ENCODE measurements at regions not wholly inside any gene's neighbourhood (a gene's known extent, or its start where the extent isn't known, plus 50 kb on each side); places are given as distances from the start of the nearest gene placed in this dataset.

DNA sequence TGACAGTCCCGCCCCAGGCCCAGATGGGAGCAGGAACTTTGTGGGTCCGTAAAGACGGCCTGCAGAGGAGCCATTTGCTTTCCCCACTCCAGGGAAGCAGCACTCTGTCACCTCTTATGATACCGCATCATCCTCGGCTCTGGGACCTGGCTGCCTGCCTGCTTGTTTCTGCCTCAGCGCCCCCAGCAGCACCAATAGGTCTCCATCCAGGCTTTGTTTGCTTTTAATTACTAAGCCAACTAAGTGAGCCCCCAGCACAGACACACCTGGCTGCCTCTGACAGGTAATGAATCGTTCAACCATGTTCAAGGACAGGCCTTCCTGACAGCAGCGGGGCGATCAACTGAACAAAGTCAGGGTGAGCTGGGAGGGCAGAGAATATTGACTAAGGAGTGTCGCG lies 141.4 kb downstream of the C5orf15 start:
- no peaks in the 10 kb centered on the region for H3K4me1 ChIP-seq (ENCODE audit: control insufficient read depth, insufficient read depth, low read length)
- no peaks in the 10 kb centered on the region for H3K36me3 ChIP-seq (ENCODE audit: insufficient read depth, low read length)

DNA sequence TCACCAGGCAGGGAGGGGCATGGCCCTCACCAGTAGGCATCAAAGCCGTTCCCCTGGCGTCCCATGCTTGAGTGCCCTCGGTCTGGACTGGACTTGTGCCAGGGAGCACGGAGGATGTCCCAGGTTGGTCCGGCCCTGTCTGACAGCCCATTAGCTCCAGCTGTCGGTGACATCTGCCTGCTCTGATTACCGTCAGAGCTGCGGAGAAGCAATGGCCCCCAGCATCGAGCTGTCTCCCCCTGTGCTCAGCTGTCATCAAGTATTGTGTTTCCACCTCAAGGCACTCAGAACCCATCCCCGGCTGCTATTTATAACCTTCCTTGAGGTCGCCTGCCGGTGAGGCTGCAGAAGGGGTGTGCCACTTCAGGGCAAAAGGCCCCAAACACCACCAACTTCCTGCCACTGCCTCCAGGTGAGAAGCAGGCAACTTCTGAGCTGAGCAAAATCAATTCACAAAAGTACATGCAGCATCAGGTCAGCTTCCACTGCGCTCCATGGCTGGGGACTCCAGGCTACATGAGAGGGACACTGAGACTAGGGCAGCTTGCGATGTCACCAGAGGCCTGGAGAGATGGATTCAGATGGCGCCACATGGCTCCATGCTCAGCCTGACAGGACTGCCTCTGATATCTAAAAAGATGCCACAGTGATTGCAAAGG lies 142.7 kb downstream of the C5orf15 start:
- Histone ChIP-seq H3K36me3 (ENCODE audit: insufficient read depth, low read length) (no peaks in the 10 kb centered on the region), H3K27me3 (ENCODE audit: control insufficient read depth, insufficient read depth, low read length) (peaks cover 43% of the 10 kb centered on the region), H3K9ac (ENCODE audit: low read depth, low read length) (no peak overlapping the region), H3K4me1 (ENCODE audit: control insufficient read depth, insufficient read depth, low read length) (no peaks in the 10 kb centered on the region), H3K4me2 (ENCODE audit: low read length) (no peak overlapping the region), H3K4me3 (ENCODE audit: low read length) (no peak overlapping the region), H3K9me3 (replicated peaks; ENCODE audit: low read length) (no peaks in the 10 kb centered on the region)

More for the DNA sequence above, 141.4 kb downstream of the C5orf15 start:
- H3K9ac ChIP-seq (ENCODE audit: low read depth, low read length): no peak overlapping the region
- no peak overlapping the region for H3K4me2 ChIP-seq (ENCODE audit: low read length)
- H3K9me3 ChIP-seq (replicated peaks; ENCODE audit: low read length): no peaks in the 10 kb centered on the region
- H3K4me3 ChIP-seq (ENCODE audit: low read length): no peak overlapping the region
- H3K27me3 ChIP-seq (ENCODE audit: control insufficient read depth, insufficient read depth, low read length): peaks cover 31% of the 10 kb centered on the region

DNA sequence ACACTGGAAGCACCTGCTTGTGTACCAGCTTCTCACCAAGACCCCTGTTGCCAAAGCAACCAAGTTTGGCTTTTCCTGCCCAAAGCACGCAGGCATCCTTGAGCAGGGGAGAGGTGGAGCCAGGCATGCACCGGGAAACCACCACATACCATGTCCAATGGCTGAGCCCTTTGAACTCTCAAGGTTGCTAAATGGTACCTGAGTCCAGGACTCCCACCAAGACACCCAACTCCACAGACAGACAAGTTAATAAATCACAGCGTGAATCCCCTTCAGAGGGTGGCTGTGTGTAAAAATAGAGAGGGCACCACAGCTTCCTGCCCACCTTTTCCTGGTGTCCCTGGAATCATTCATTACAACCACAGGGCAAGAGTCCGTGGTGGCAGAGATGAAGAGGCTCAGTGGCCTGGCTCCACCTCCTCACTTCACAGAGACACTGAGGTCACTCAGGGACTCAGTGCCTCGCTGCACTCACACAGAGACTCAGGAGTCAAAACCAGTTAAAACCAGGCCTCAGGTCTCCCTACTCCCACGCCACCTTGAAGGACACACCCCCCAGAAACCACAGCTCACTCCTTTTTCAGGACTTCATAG lies 143.7 kb downstream of the C5orf15 start:
- Histone ChIP-seq H3K27me3 (ENCODE audit: control insufficient read depth, insufficient read depth, low read length) (peaks cover 53% of the 10 kb centered on the region), H3K9ac (ENCODE audit: low read depth, low read length) (no peak overlapping the region), H3K4me2 (ENCODE audit: low read length) (no peak overlapping the region), H3K4me3 (ENCODE audit: low read length) (no peak overlapping the region), H3K4me1 (ENCODE audit: control insufficient read depth, insufficient read depth, low read length) (no peaks in the 10 kb centered on the region), H3K9me3 (replicated peaks; ENCODE audit: low read length) (no peaks in the 10 kb centered on the region), H3K36me3 (ENCODE audit: insufficient read depth, low read length) (no peaks in the 10 kb centered on the region)

DNA sequence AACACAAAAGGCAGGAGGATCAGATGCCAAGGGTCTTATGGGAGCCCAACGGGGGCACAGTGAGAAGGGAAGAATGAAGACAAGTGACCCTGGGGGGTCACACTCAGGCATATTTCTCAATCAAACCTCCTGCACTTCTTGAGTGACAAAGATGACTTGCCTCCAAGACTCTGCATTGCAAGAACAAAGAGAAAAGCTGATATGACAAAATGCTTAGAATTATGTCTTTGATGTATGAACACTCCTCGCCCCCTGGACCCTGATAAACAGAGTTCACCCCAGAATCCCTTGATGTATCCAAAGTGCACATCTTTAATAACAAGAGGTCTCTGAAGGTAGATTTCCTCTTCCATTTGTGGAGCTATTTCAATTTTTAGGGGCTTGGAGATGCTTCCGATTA lies 146.5 kb downstream of the C5orf15 start:
- no peak overlapping the region for H3K9ac ChIP-seq (ENCODE audit: low read depth, low read length)
- H3K27me3 ChIP-seq (ENCODE audit: control insufficient read depth, insufficient read depth, low read length): peaks cover 72% of the 10 kb centered on the region
- no peak overlapping the region for H3K4me2 ChIP-seq (ENCODE audit: low read length)
- no peaks in the 10 kb centered on the region for H3K36me3 ChIP-seq (ENCODE audit: insufficient read depth, low read length)
- H3K9me3 ChIP-seq (replicated peaks; ENCODE audit: low read length): no peaks in the 10 kb centered on the region
- no peaks in the 10 kb centered on the region for H3K4me1 ChIP-seq (ENCODE audit: control insufficient read depth, insufficient read depth, low read length)
- no peak overlapping the region for H3K4me3 ChIP-seq (ENCODE audit: low read length)

DNA sequence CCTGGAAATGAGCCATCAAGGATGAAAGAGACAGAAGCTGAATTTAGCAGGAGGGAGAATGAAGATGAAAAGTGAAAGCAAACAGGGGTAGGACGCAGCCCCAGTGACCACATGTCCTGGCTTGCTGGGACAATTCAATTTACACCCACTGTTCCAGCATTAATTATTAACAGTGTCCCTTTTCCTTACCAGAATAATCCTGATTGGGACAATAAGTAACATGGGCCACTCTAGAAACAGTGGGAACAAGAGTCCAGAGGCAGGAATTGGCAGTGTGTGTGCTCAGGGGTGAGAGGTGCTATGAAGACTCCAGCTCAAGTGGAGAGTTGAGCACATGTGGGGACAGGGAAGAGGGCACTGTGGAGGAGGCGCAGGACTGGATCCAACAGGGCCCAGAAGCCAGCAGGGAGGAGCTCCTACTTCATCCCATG lies 147.1 kb downstream of the C5orf15 start:
- H3K4me2 ChIP-seq (ENCODE audit: low read length): no peak overlapping the region
- H3K36me3 ChIP-seq (ENCODE audit: insufficient read depth, low read length): no peaks in the 10 kb centered on the region
- peaks cover 73% of the 10 kb centered on the region for H3K27me3 ChIP-seq (ENCODE audit: control insufficient read depth, insufficient read depth, low read length)
- H3K9me3 ChIP-seq (replicated peaks; ENCODE audit: low read length): no peaks in the 10 kb centered on the region
- H3K4me1 ChIP-seq (ENCODE audit: control insufficient read depth, insufficient read depth, low read length): no peaks in the 10 kb centered on the region
- no peak overlapping the region for H3K9ac ChIP-seq (ENCODE audit: low read depth, low read length)
- H3K4me3 ChIP-seq (ENCODE audit: low read length): no peak overlapping the region

DNA sequence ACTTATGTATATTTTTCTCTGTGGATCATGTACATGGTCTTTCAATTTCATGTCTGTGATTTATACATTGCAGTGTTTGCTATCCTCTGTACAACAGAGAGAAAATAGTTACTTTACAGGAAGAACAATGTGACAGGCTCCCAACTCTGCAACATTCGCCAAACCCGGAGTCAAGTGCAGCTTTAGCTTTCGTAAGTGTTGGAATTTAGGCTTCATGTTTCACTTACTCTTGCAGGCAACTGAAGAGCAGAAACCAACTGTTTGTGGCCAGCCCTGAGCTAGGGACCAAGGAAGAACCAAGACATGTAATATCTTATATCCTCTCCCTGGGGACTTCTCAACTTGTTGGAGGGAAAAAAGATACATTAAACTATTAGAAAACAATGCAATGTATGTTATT lies 147.9 kb downstream of the C5orf15 start:
- Histone ChIP-seq H3K9me3 (replicated peaks; ENCODE audit: low read length) (no peaks in the 10 kb centered on the region), H3K4me3 (ENCODE audit: low read length) (no peak overlapping the region), H3K36me3 (ENCODE audit: insufficient read depth, low read length) (no peaks in the 10 kb centered on the region), H3K4me1 (ENCODE audit: control insufficient read depth, insufficient read depth, low read length) (no peaks in the 10 kb centered on the region), H3K9ac (ENCODE audit: low read depth, low read length) (no peak overlapping the region), H3K4me2 (ENCODE audit: low read length) (no peak overlapping the region), H3K27me3 (ENCODE audit: control insufficient read depth, insufficient read depth, low read length) (peaks cover 73% of the 10 kb centered on the region)

DNA sequence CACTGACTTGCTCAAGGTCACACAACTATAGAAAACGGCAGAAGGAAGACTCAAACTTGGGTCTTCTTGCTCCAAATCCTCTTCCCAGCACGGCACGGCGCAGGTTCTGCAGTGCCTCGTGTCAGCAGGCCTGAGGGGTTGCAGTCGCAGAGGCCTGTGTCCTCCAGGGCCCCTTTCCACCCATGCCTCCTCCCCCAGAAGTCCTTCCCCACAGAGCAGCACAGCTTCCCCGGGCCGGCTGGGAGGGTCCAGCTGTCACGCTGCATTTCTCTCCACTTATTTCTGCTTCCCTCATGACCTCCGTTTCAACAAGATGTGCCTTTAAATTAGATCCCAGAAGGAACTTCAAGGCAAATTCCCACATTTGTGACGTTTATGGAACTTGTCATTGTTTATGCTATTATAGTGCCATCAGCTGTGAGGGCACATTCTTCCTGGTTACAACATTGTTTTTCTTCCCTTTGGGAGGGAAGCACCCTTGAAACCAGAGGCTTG lies 148.4 kb downstream of the C5orf15 start:
- no peak overlapping the region for H3K4me3 ChIP-seq (ENCODE audit: low read length)

DNA sequence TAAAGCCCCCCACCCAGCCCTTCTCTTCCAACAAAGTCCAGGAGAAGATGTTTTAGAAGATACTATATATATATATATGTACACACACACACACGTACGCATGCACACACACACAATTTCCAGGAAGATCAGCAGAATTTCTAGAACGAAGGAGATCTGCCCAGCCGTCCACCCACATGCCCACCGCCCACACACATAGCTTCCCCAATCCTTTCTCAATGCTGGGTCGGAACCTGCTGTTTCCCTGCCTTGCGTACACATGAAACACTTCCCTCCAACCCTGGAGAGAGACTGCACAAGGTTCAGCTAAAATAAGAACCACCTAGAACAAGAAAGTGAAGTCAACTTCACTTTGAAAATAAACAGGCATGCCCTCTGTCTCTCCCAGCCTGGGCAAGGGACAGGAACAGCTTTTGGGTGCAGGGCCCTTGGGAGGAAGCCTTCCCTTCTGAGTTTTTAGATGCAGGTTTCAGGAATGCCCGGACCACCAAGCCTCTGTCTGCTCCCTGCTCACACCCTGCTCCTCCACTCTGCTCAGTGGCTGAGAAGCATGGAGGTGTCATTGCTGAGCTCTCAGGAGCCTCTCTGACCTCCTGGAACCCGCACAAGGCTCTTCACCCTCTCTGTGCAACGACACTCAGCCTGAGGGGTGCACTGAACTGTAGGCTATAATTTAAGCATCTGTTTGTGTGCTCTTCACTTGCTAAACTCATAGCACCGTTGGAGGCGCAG lies 149.4 kb downstream of the C5orf15 start:
- Histone ChIP-seq H3K9me3 (replicated peaks; ENCODE audit: low read length) (no peaks in the 10 kb centered on the region), H3K4me2 (ENCODE audit: low read length) (no peak overlapping the region), H3K36me3 (ENCODE audit: insufficient read depth, low read length) (no peaks in the 10 kb centered on the region), H3K4me3 (ENCODE audit: low read length) (no peak overlapping the region), H3K27me3 (ENCODE audit: control insufficient read depth, insufficient read depth, low read length) (peaks cover 78% of the 10 kb centered on the region), H3K4me1 (ENCODE audit: control insufficient read depth, insufficient read depth, low read length) (no peaks in the 10 kb centered on the region), H3K9ac (ENCODE audit: low read depth, low read length) (no peak overlapping the region)

More for the DNA sequence above, 148.4 kb downstream of the C5orf15 start:
- H3K4me1 ChIP-seq (ENCODE audit: control insufficient read depth, insufficient read depth, low read length): no peaks in the 10 kb centered on the region
- H3K27me3 ChIP-seq (ENCODE audit: control insufficient read depth, insufficient read depth, low read length): peaks cover 76% of the 10 kb centered on the region
- no peak overlapping the region for H3K4me2 ChIP-seq (ENCODE audit: low read length)
- no peaks in the 10 kb centered on the region for H3K36me3 ChIP-seq (ENCODE audit: insufficient read depth, low read length)
- no peak overlapping the region for H3K9ac ChIP-seq (ENCODE audit: low read depth, low read length)
- no peaks in the 10 kb centered on the region for H3K9me3 ChIP-seq (replicated peaks; ENCODE audit: low read length)

DNA sequence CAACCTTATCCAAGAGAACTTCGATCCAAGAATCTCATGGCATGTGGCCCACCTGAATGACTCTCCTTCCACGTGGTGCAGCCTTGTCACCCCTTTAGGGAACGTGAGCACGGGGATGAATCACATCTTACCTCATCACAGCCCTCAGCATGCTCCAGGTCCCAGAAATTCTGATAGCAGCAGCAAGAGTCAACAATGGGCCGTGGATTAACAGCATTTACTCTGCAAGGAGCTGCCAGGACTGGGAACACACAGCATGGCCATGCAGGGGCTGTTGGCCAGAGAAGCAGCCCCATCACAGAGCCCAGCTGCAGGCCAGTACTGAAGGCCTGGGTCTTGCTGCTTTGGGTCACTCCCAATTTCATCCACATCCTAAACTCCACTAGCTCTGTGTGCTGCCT lies 150.4 kb downstream of the C5orf15 start:
- Histone ChIP-seq H3K27me3 (ENCODE audit: control insufficient read depth, insufficient read depth, low read length) (peaks cover 77% of the 10 kb centered on the region), H3K9ac (ENCODE audit: low read depth, low read length) (no peak overlapping the region), H3K4me1 (ENCODE audit: control insufficient read depth, insufficient read depth, low read length) (no peaks in the 10 kb centered on the region), H3K4me2 (ENCODE audit: low read length) (no peak overlapping the region), H3K4me3 (ENCODE audit: low read length) (no peak overlapping the region), H3K36me3 (ENCODE audit: insufficient read depth, low read length) (no peaks in the 10 kb centered on the region), H3K9me3 (replicated peaks; ENCODE audit: low read length) (no peaks in the 10 kb centered on the region)

DNA sequence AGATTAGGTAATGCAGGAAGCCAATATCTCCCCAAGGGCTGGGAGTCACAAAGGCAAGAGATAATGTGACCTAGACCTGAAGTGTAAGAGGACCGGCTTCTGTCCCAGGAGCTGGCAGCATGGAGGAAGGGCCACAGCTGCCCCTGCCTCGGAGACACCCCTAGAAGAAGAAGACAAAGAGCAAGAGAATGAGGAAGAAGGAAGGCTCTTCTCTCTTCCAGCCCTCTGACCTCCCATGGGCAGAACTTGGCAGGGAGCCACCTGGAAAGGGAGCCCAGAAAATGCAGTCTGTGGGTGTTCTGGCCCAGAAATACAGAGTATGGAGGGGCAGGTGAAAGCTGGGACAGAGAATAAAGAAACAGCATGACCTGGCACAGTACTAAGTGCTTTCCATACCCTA lies 151.0 kb downstream of the C5orf15 start:
- H3K36me3 ChIP-seq (ENCODE audit: insufficient read depth, low read length): no peaks in the 10 kb centered on the region
- H3K27me3 ChIP-seq (ENCODE audit: control insufficient read depth, insufficient read depth, low read length): peaks cover 76% of the 10 kb centered on the region
- H3K9ac ChIP-seq (ENCODE audit: low read depth, low read length): no peak overlapping the region
- H3K4me1 ChIP-seq (ENCODE audit: control insufficient read depth, insufficient read depth, low read length): no peaks in the 10 kb centered on the region
- no peak overlapping the region for H3K4me3 ChIP-seq (ENCODE audit: low read length)
- H3K4me2 ChIP-seq (ENCODE audit: low read length): no peak overlapping the region
- H3K9me3 ChIP-seq (replicated peaks; ENCODE audit: low read length): no peaks in the 10 kb centered on the region

DNA sequence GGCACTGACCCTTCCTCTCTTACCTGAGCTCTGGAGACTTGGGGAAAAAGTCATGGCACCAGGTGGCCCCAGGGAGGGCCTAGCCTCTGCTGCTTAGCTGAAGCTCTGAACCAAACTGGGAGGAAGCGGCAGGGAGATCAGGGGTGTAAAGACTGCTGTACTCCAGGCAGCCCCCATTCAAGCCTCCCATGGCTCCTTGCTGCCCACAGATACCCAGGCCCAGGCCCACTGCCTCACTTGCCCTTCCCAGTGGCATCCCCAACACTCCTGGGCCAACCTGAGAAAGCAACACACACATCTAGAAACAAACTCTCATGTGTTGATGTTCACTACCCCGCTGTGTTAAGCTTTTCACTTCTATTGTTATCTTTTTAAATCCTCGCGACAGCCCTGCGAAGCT lies 151.6 kb downstream of the C5orf15 start:
- Histone ChIP-seq H3K9me3 (replicated peaks; ENCODE audit: low read length) (no peaks in the 10 kb centered on the region), H3K4me1 (ENCODE audit: control insufficient read depth, insufficient read depth, low read length) (no peaks in the 10 kb centered on the region), H3K36me3 (ENCODE audit: insufficient read depth, low read length) (no peaks in the 10 kb centered on the region), H3K27me3 (ENCODE audit: control insufficient read depth, insufficient read depth, low read length) (peaks cover 75% of the 10 kb centered on the region), H3K4me2 (ENCODE audit: low read length) (no peak overlapping the region), H3K4me3 (ENCODE audit: low read length) (no peak overlapping the region), H3K9ac (ENCODE audit: low read depth, low read length) (no peak overlapping the region)
